ENCODE measurements at regions not wholly inside any gene's neighbourhood (a gene's known extent, or its start where the extent isn't known, plus 50 kb on each side); places are given as distances from the start of the nearest gene placed in this dataset.

GRCh38 chr2:80894486-80894885 lies 589.9 kb upstream of the LRRTM1 start:
- TF ChIP-seq, protein P1, sequence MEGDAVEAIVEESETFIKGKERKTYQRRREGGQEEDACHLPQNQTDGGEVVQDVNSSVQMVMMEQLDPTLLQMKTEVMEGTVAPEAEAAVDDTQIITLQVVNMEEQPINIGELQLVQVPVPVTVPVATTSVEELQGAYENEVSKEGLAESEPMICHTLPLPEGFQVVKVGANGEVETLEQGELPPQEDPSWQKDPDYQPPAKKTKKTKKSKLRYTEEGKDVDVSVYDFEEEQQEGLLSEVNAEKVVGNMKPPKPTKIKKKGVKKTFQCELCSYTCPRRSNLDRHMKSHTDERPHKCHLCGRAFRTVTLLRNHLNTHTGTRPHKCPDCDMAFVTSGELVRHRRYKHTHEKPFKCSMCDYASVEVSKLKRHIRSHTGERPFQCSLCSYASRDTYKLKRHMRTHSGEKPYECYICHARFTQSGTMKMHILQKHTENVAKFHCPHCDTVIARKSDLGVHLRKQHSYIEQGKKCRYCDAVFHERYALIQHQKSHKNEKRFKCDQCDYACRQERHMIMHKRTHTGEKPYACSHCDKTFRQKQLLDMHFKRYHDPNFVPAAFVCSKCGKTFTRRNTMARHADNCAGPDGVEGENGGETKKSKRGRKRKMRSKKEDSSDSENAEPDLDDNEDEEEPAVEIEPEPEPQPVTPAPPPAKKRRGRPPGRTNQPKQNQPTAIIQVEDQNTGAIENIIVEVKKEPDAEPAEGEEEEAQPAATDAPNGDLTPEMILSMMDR (IDR thresholded peaks at IDR 0.05), result no peak
- TF ChIP-seq ZFX (IDR thresholded peaks at IDR 0.05; ENCODE audit: borderline replicate concordance), result no peak

All from 22Rv1 (cell line).